GM21423 (cell line): ENCODE measurements at regions not wholly inside any gene's neighbourhood (a gene's known extent, or its start where the extent isn't known, plus 50 kb on each side); places are given as distances from the start of the nearest gene placed in this dataset.

ENCODE experiments used
- ATAC-seq: cut with Tn5 transposase; IDR thresholded peaks from one replicate; pipeline ENCODE4 v1.9.1; 2021; ENCODE audit warnings: mild to moderate bottlenecking, moderate library complexity; ENCODE audit not compliant: unreplicated experiment

DNA sequence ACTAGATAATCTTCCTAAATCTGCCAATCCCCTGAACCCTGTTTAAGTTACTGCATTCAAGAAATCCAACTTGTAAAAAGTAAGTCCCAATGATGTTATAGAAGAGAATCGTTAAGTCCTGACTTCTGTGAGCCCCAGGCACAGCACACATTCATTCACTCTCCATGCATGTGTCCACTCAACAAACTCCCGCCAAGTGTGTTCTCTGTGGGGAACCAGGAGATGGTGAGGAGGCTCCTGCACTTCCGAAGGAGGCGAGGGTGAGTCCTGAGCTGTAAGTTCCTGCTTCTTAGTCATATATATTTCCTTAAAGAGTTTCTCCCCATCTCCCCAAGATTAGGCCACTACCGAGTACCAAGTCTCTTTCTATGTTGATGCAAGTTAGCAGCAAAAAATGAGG is 635.0 kb upstream of the ID2 start:
- ATAC-seq: no peak

DNA sequence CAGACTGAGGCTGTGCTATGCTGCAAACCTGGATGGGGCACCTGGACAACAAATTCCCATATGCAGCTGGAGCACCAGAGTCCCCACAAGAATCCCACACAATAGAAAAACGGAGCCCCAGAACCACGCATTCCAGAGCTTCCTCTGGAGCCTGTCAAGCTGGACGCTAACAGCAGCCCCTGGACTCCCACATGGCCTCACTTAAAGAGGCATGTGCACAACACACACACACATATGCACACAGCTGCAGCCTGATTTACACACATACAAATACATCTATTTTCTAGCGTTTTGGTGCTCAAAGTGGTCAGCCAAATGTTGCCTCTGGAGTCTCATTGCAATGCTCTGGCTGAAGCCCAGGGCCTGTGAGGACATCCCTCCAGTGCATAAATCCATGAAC is 632.7 kb upstream of the ID2 start:
- no peak for ATAC-seq

DNA sequence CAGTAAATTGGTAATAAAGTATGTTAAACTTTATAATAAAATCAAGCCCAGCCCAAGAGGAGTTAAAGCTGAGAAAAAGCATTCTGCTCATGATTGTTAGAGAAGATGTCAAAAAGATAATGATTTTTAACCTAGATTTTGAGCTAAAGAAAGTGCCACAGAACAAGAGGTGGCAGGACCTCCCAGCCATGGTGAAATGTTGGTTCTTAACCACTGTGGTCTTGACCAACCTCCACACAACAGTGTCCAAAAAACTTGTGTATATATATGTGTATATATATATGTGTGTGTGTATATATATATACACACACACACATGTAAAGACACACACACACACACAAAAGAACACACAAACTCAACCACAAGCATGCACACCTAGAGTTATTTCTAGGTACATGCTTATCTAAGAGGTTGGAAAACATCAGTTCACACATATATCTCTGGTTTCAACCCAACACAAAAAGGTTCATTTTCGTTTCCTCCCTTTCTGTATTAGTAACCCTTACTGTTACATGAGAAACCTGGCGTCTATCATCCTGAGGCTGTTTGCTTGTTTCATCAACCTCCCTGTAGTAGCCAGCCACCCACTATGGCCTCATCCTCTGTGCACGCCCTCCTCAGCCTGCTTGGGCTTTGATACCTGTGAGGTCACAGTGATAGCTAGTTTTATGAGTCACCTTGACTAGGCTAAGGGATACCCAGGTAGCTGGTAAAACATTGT is 631.8 kb upstream of the ID2 start:
- ATAC-seq: peak; percentile 81

DNA sequence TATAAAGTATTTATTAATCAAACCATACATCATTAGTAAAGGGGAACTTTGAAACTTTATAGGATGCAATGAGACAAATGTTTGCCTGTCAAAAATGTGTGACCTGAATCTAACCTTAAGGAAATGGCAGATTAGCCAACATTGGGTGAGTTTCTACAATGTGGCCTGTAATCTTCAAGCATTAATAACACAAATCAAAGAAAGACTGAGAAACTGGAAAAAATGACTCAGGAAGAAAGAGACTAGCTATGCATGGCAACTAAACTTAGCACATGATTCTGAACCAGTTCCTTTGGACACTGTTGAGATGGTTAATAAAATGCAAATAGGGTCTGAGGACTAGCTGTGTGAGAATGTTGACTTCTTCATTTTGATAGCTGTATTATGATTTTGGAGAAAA is 628.6 kb upstream of the ID2 start:
- no peak for ATAC-seq

DNA sequence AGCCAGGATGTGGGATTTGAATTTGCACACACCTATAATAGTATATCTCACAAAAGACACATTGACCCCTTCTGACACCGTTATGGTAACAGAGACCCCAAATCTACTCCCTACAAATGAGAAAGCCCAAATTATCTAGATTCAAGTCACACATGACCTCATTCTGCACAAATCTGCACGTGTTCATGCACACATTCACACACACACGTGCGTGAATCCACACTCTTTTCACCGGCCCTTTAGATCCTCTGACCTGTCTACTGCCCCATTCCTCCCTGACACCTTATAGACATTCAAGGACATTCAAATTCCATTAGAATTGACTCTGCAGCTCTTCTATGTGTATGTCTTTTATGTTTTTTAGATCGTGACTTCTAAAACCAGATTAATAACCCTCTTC is 627.8 kb upstream of the ID2 start:
- ATAC-seq: no peak

DNA sequence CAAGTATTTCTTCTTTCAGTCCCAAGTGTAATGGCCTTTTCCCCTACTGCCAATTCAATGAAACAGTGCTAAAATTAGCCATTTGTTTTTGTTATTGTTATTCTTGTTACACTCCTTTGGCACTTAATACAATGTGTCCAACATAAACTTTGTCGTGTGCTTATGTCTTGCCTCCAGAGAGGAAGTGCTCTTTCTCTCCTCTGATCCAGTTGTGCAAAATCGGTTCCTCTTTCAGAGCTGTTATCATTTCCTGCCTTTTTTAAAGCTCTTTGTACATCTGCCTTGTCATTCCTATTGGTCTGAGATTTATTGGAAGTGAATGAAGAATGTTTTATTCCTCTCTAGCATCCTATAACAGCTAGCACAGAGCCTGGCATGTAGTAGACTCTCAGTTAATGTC is 623.2 kb upstream of the ID2 start:
- ATAC-seq: no peak

DNA sequence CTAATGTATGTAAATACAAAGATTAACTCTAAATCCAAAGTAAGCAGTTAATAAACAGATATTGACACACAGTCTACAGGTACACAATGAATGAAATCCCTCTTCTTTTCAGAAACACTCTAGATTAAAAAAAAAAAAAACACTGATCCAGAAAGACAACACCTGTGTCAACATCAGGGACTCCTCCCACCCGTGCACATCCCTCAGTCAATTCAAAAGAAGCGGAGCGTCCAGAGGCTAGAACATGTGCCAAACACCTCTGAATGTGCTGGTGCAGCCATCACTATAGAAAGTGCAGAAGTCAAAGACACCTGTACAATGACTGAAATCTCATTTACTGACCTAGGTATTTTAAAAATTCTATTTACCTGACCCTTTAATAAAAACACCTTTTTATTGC is 622.6 kb upstream of the ID2 start:
- no peak for ATAC-seq

DNA sequence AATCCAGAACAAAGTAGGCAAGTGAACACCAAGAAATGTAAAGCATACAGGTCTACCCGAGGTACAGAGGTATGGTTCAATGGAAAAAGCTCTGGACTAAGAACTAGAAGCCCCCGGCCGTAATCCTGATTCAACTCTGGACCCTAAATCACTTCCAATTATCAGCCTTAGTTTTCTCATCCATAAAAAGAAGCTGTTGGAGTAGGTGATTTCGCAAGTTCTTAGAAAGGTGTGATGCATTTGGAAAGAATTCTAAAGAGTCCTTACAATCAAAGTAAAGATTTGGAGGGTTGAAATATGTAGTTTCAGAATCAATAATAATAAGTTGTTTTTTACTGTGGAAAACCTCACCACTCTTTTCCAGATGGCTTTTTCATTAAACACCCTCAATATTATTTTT is 622.1 kb upstream of the ID2 start:
- ATAC-seq: no peak

DNA sequence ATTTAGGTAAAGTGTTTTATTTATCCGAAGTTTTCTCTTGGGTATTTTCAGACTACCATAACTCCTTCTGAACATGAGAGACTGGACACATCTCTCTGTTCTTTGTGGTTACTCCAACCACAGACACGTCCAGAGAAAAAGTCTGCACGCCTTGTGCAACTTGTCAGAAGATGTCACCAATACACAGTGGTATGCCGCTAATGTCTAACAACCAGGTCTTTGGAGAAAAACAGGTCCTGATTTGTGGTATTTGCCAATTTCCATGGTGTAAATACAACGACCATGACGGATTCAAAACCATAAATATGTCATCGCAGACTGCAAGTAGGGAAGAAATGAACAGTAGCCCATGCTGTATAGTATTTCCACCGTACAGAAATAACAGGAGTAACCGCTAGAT is 620.6 kb upstream of the ID2 start:
- no peak for ATAC-seq

DNA sequence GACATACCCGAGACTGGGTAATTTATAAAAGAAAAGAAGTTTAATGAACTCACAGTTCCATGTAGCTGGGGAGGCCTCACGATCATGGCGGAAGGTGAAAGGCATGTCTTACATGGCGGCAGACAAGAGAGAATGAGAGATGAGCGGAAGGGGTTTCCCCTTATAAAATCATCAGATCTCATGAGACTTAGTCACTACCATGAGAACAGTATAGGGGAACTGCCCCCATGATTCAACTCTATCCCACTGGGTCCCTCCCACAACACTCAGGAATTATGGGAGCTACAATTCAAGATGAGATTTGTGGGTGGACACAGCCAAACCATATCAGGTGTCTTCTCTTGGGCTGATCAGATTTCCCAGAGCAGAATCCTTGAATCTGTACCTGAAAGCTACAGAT is 617.3 kb upstream of the ID2 start:
- ATAC-seq: no peak

DNA sequence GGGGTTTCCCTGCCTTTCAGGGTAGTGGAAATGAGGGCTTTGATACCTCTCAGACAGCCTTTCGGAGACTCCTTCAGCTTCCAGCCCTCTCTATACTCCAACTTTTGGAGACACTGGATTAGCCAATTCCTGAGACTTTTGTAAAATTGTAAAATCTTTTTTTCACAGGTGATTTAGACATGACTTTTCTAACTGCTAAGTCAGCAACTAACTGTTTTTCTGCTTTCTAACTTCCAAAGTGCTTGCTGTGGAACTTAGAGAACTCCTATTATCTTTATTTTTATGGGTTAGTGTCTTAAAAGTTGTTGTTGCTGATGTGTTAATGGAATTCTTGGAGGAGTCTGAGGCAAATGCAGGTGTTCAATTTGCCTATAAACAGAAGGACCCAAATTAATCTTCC is 616.7 kb upstream of the ID2 start:
- no peak for ATAC-seq

DNA sequence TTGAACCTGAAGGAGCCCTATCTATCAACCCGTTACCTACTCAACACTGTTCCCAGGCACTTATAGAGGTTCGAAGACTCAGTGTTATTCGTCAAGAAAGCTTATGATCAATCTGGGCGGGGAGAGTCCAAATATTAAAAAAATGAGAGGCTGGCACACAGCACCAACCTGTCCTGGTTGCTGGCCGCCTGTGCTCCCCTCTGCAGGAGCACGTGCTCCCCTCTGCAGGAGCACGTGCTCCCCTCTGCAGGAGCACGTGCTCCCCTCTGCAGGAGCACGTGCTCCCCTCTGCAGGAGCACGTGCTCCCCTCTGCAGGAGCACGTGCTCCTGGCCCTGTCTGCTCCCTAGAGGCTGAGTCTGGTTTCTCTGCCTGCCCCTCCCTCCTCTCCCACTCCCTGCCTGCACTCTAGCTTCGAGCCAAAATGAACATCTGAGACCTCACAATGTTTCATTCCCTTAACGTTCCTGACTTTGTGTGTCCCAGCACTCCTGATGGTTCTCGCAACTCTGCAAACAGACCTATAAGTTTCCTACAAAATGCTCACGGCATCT is 614.0 kb upstream of the ID2 start:
- no peak for ATAC-seq

DNA sequence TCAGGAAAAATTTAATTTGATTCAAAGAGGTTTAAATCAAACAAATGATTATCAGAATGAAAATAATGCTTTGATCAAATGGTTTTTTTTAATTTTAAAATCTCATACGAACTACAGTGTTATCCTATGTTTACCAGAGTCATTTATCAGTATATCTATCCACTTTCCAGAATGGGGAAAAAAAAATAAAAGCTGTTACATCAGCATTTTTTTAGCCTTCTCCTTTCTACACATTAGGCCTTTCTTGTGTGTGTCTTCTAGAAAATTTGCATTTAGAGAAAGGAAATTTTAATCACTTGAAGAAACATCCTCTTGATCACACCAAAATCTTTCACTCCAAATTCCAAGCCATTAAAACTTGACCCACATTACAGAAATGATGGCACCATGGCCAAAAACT is 608.9 kb upstream of the ID2 start:
- ATAC-seq: no peak

DNA sequence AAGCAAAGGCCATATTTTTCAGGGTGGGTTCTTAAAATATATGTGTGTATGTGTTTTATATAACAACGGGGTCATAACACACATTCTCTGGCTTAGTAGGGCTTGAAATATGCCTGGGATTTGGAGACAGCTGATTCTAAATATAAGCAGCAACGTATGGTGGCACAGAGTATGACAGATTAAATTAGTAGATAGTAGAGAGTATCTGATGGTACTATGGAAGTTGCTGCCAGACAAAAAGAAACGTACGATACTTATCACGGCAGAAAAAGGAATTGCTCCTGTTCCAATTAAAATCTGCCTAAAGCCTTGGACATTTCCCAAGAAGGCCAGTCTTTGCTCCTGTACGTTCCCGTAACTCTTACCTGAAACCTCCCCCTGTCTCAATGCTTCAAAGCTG is 607.9 kb upstream of the ID2 start:
- ATAC-seq: no peak

DNA sequence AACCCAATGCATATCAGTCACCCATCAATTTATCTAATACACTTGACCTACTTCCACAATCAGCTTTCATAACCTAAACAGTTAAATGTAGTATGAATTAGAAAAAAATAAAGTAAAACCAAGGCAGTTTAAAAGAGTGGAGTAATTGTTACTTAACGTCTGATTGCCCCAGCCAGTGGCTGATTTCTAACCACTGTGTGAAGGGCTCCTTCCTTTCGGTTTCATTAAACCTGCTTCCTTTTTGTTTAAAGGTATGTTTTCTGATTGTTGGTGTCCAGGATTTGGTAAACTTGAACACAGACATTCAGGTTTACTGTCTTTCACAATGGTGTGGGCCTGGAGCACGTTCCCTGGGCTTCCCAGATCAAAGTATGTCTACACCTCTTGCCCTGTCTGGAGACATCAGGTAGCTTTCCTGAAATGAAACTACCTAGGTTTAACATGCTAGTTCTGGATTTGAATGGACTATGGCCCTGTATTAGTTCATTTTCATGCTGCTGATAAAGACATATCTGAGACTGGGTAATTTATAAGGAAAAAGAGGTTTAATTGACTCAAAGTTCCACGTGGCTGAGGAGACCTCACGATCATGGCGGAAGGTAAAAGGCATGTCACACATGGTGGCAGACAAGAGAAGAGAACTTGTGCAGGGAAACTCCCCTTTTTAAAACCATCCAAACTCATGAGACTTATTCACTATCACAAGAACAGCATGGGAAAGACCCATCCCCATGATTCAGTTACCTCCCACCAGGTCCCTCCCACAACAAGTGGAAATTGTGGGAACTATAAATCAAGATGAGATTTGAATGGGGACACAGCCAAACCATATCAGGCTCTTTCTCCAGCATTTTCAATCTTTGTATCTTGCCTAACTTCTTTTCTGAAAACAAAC is 605.2 kb upstream of the ID2 start:
- ATAC-seq: no peak

DNA sequence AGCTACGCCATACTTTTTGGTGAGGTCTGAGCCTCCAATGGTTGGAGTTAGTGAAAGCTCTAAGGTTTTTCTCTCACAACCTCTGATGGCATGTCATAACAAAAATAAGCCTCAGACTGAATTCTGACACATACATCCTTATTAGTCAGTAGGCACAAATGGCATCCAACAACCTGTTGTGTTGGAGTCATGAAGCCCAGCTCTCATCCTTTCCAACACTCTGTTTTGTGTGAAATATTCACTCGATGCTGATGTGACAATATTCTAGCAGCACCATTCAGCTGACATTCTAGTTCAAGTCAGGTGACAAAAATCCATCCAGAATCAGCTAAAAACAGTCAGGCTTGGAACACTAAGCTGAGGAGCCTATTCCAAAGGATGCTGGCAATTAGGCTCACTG is 603.2 kb upstream of the ID2 start:
- ATAC-seq: no peak

DNA sequence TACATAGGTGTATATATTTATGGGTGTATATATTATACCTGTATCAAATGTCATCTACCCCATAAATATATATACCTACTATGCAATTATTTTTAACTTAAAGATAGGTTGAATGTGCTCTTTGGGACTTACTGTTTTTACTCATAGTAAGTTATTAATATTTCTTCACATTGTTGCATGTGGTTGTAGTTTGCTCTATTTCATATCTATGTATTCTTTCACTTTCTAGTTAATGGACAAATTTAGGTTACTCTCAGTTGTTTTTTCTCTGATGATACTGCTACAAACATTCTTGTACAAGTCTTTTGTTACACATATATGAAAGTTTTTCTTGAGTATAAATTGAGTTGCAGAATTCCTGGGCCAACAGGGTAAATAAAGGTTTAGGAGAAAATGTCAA is 601.8 kb upstream of the ID2 start:
- ATAC-seq: no peak

DNA sequence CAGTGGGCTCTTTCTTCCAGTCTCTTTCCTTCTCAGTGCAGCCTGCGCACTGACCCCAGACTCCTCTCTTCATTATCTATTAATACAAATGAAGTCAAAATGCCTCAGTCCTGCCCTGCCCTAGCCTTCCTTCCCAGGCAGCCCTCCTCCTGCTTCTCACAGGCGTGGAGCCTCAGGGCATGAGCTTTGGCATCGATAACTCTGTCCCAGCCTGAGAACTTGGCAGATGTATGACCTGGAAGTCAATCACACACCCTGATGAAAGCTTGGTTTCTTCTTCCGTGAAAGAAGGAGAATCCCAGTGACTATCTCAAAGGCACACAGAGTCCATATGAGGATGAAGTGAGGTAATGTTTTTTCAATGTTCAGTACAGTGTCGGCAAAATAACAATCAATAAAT is 600.7 kb upstream of the ID2 start:
- ATAC-seq: no peak

DNA sequence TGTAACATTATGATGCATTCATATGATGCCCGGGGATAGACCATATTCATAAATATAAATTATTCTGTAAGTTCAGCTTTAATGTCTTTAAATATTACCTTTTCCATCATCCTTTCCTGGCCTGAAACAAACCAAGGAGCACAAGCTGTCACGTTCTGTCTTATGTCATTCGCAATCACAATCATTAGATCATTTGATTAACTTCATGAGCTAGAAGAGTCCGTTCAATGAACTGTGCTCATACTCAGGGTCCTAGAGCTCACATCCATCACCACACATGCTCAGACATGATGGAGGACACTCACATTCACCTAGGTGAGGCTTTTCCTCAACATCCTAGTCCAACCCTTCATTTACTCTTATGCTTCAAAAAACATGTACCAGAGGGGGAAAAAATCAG is 599.0 kb upstream of the ID2 start:
- ATAC-seq: no peak

DNA sequence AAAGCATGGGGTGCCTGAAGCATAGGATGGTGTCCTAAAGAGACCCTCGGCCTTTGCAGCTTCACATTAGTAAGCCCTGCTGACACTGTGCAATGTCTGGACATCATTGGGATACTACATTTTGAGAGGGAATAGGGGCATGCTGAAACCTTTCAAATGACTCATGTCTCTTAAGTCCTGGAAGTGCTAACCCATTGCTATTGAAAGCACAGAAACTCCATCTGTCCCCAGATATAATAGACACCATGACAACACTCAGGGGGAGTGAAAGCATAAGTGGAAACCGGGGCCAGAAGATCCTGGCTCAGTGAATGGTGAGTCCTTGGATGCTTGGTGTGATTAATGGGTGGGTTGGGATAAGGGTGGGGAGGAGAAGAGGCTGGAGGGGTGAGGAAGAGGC is 595.5 kb upstream of the ID2 start:
- no peak for ATAC-seq

DNA sequence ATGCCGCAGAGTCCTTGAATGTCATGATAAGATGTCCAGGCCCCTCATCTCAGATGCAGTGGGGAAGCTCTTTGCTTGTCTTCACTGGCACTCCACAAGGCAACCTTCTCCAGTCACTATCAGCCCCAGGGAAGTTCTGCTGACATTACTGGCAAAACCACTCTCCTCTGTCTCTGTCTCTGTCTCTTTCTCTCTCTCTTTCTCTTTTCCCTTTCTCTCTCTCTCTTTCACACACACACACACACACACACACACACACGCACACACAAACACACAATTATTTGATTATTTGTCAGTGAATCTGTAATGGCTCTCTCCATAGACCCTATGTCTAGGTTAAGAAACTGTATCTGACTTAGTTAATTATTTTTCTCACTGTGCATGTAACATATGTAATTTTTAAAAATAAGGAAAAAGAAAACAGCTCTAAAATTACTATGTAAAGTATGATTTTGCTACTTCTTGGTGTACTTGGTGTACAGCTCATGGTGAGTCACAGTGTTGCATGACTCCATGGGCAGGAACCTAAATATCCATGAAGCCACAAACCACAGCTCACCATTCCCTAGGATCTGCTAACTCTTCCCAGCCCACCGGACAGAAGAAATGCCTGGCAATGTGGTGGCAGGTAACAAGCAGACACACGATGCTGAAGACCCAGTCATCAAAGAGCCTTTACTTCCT is 594.9 kb upstream of the ID2 start:
- ATAC-seq: no peak

DNA sequence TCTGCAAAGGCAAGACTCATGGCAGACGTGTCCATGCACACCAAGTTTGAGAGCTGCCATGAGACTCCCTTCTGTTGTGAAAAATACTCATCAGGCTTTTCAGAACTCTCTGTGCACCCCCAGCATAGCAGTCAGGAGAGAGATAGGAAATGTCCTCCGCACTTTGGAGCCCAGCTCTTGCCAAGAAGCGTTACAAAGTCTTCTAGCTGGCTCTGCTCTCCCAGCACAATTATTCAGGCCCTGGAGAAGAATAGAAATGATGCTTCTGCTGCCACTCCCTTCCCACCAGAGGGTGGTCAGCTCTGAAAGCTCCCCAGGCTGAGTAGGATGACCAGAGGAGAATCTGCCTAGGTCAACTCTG is 594.4 kb upstream of the ID2 start:
- ATAC-seq: no peak
